Trophoblast cell (in vitro differentiated cells and primary cell): ENCODE measurements at regions not wholly inside any gene's neighbourhood (a gene's known extent, or its start where the extent isn't known, plus 50 kb on each side); places are given as distances from the start of the nearest gene placed in this dataset.

Experiments
- DNase-seq, 2 donors: peaks; one replicate each; pipeline ENCODE4 v3.0.0-alpha.2; 2016
- H2AFZ ChIP-seq: 2 replicates; pipeline ENCODE4 v1.6.1; 2013; ENCODE audit warnings: low read length, moderate library complexity, mild to moderate bottlenecking; ENCODE audit not compliant: insufficient read depth, poor library complexity
- H2AK5ac ChIP-seq: 2 replicates; pipeline ENCODE4 v1.6.1; 2013; ENCODE audit warnings: mild to moderate bottlenecking, low read length
- H2BK120ac ChIP-seq: 2 replicates; pipeline ENCODE4 v1.6.1; 2013; ENCODE audit warnings: low read length, mild to moderate bottlenecking, moderate library complexity; ENCODE audit not compliant: insufficient read depth, poor library complexity
- H2BK12ac ChIP-seq: 2 replicates; pipeline ENCODE4 v1.6.1; 2013; ENCODE audit warnings: mild to moderate bottlenecking, low read length, moderate library complexity
- H2BK5ac ChIP-seq: 2 replicates; pipeline ENCODE4 v1.6.1; 2013; ENCODE audit warnings: low read length, low read depth, moderate library complexity, mild to moderate bottlenecking; ENCODE audit not compliant: poor library complexity
- H3K14ac ChIP-seq: 2 replicates; pipeline ENCODE4 v1.6.1; 2013; ENCODE audit warnings: mild to moderate bottlenecking, low read length
- H3K18ac ChIP-seq: 2 replicates; pipeline ENCODE4 v1.6.1; 2013; ENCODE audit warnings: mild to moderate bottlenecking, low read length
- H3K23ac ChIP-seq: 2 replicates; pipeline ENCODE4 v1.6.1; 2013; ENCODE audit warnings: low read length
- H3K27ac ChIP-seq: 2 replicates; pipeline ENCODE4 v1.5.1; 2013; ENCODE audit warnings: low read depth, mild to moderate bottlenecking, inconsistent platforms, low read length, moderate library complexity
- H3K27me3 ChIP-seq: 2 replicates; pipeline ENCODE4 v1.6.1; 2013; ENCODE audit warnings: inconsistent platforms, mild to moderate bottlenecking, low read length, moderate library complexity; ENCODE audit not compliant: insufficient read depth
- H3K36me3 ChIP-seq, 2 experiments: 1 replicate in 1 of 2; 2 replicates in 1 of 2; pipeline ENCODE4 v1.6.1; 2013; ENCODE audit warnings: low read length in 2 of 2, mild to moderate bottlenecking in 2 of 2, moderate library complexity in 1 of 2; ENCODE audit not compliant: insufficient read depth in 2 of 2, control insufficient read depth in 1 of 2
- H3K4ac ChIP-seq: 2 replicates; pipeline ENCODE4 v1.6.1; 2013; ENCODE audit warnings: low read depth, mild to moderate bottlenecking, low read length, moderate library complexity
- H3K4me1 ChIP-seq, 2 experiments: 1 replicate in 1 of 2; 2 replicates in 1 of 2; pipeline ENCODE4 v1.6.1; 2013; ENCODE audit warnings: low read length in 2 of 2, mild to moderate bottlenecking in 2 of 2, moderate library complexity in 1 of 2; ENCODE audit not compliant: insufficient read depth in 2 of 2, control insufficient read depth in 1 of 2
- H3K4me2 ChIP-seq: 2 replicates; pipeline ENCODE4 v1.6.1; 2013; ENCODE audit warnings: inconsistent platforms, mild to moderate bottlenecking, low read length, moderate library complexity
- H3K4me3 ChIP-seq: 2 replicates; pipeline ENCODE4 v1.5.1; 2013; ENCODE audit warnings: mild to moderate bottlenecking, low read depth, low read length, inconsistent platforms
- H3K79me1 ChIP-seq: one replicate; pipeline ENCODE4 v1.6.1; 2013; ENCODE audit warnings: low read length
- H3K79me2 ChIP-seq: 2 replicates; pipeline ENCODE4 v1.6.1; 2013; ENCODE audit warnings: low read length, mild to moderate bottlenecking; ENCODE audit not compliant: control insufficient read depth, insufficient read depth, poor library complexity
- H3K9ac ChIP-seq: 2 replicates; pipeline ENCODE4 v1.6.1; 2013; ENCODE audit warnings: mild to moderate bottlenecking, low read length
- H3K9me3 ChIP-seq: 2 replicates; pipeline ENCODE4 v1.6.1; 2013; ENCODE audit warnings: low read depth, mild to moderate bottlenecking, control low read depth, inconsistent platforms, low read length; ENCODE audit not compliant: insufficient read depth
- H4K12ac ChIP-seq: 2 replicates; pipeline ENCODE4 v1.6.1; 2013; ENCODE audit warnings: low read depth, mild to moderate bottlenecking, low read length, moderate library complexity
- H4K8ac ChIP-seq: 2 replicates; pipeline ENCODE4 v1.6.1; 2013; ENCODE audit warnings: low read depth, mild to moderate bottlenecking, low read length, moderate library complexity
- H4K91ac ChIP-seq: one replicate; pipeline ENCODE4 v1.6.1; 2013; ENCODE audit warnings: low read depth, mild to moderate bottlenecking, low read length, moderate library complexity
- WGBS: extraction: QIAGEN DNeasy Blood & Tissue Kit; methylation state at CpG from one replicate; pipeline ENCODE4 v1.1.7; 2013; ENCODE audit warnings: missing lambda C conversion rate; ENCODE audit not compliant: insufficient read length, insufficient coverage; ENCODE audit errors: extremely low coverage; 5-methylcytosine and 5-hydroxymethylcytosine counted together

- no CpG with 5 or more reads among the region's 8 CpGs for WGBS
- Histone ChIP-seq H3K4me1 (no peaks in the 10 kb centered on the region), H3K23ac (no peak overlapping the region), H3K4me3 (no peak overlapping the region), H3K4me2 (no peak overlapping the region), H2AFZ (no peak overlapping the region), H3K36me3 (no peaks in the 10 kb centered on the region), H3K9ac (no peak overlapping the region), H3K79me1 (no peaks in the 10 kb centered on the region), H3K9me3 (peaks cover 2% of the 10 kb centered on the region), H2AK5ac (no peak overlapping the region), H4K8ac (no peak overlapping the region), H2BK120ac (no peak overlapping the region), H4K12ac (no peak overlapping the region), H3K14ac (no peak overlapping the region), H3K18ac (no peak overlapping the region), H3K4ac (no peak overlapping the region), H3K27ac (no peak overlapping the region), H4K91ac (no peak overlapping the region), H2BK5ac (no peak overlapping the region), H3K79me2 (no peaks in the 10 kb centered on the region), H2BK12ac (no peak overlapping the region), H3K27me3 (no peaks in the 10 kb centered on the region)
- DNase-seq = no peak
Observed at GRCh38 chr1:37272626-37273025, 201.8 kb upstream of the ZC3H12A start.

GRCh38 chr1:37274486-37274885 is 199.9 kb upstream of the ZC3H12A start:
- WGBS = no CpG with 5 or more reads among the region's 8 CpGs
- Histone ChIP-seq H4K8ac (no peak overlapping the region), H3K27me3 (no peaks in the 10 kb centered on the region), H3K18ac (no peak overlapping the region), H4K12ac (no peak overlapping the region), H3K4me1 (no peaks in the 10 kb centered on the region), H3K4me2 (no peak overlapping the region), H2BK120ac (no peak overlapping the region), H3K14ac (no peak overlapping the region), H2BK12ac (no peak overlapping the region), H3K27ac (no peak overlapping the region), H3K9me3 (peaks cover 2% of the 10 kb centered on the region), H3K23ac (no peak overlapping the region), H2BK5ac (no peak overlapping the region), H3K4ac (no peak overlapping the region), H3K79me2 (no peaks in the 10 kb centered on the region), H3K9ac (no peak overlapping the region), H2AK5ac (no peak overlapping the region), H4K91ac (no peak overlapping the region), H3K79me1 (no peaks in the 10 kb centered on the region), H2AFZ (no peak overlapping the region), H3K4me3 (no peak overlapping the region), H3K36me3 (no peaks in the 10 kb centered on the region)
- DNase-seq = no peak

GRCh38 chr1:37274938-37275631 is 199.3 kb upstream of the ZC3H12A start:
- no peak overlapping the region for H4K91ac ChIP-seq
- no peak overlapping the region for H2AFZ ChIP-seq
- H2AK5ac ChIP-seq = no peak overlapping the region
- H3K18ac ChIP-seq = no peak overlapping the region
- H3K4me1 ChIP-seq = no peaks in the 10 kb centered on the region
- no peak for DNase-seq
- H3K14ac ChIP-seq = no peak overlapping the region
- no peak overlapping the region for H3K4ac ChIP-seq
- H4K12ac ChIP-seq = no peak overlapping the region
- no peak overlapping the region for H2BK12ac ChIP-seq
- H3K23ac ChIP-seq = no peak overlapping the region
- H2BK120ac ChIP-seq = no peak overlapping the region
- H3K27me3 ChIP-seq = no peaks in the 10 kb centered on the region
- peaks cover 2% of the 10 kb centered on the region for H3K9me3 ChIP-seq
- H2BK5ac ChIP-seq = no peak overlapping the region
- no peak overlapping the region for H3K4me3 ChIP-seq
- no peaks in the 10 kb centered on the region for H3K79me2 ChIP-seq
- no peak overlapping the region for H3K27ac ChIP-seq
- H3K79me1 ChIP-seq = no peaks in the 10 kb centered on the region
- H3K4me2 ChIP-seq = no peak overlapping the region
- WGBS = no CpG with 5 or more reads among the region's 5 CpGs
- no peak overlapping the region for H3K9ac ChIP-seq
- H4K8ac ChIP-seq = no peak overlapping the region
- H3K36me3 ChIP-seq = no peaks in the 10 kb centered on the region

- H3K18ac ChIP-seq = no peak overlapping the region
- H2BK120ac ChIP-seq = no peak overlapping the region
- H3K27me3 ChIP-seq = no peaks in the 10 kb centered on the region
- no peak overlapping the region for H3K23ac ChIP-seq
- no peaks in the 10 kb centered on the region for H3K79me1 ChIP-seq
- no peak overlapping the region for H3K27ac ChIP-seq
- no peak overlapping the region for H4K12ac ChIP-seq
- no peaks in the 10 kb centered on the region for H3K36me3 ChIP-seq
- H4K8ac ChIP-seq = no peak overlapping the region
- H2BK5ac ChIP-seq = no peak overlapping the region
- no peak overlapping the region for H3K9ac ChIP-seq
- H3K4me3 ChIP-seq = no peak overlapping the region
- H3K4me2 ChIP-seq = no peak overlapping the region
- no peak overlapping the region for H4K91ac ChIP-seq
- no peak for DNase-seq
- H3K79me2 ChIP-seq = no peaks in the 10 kb centered on the region
- H3K4me1 ChIP-seq = no peaks in the 10 kb centered on the region
- no peak overlapping the region for H2AFZ ChIP-seq
- H3K9me3 ChIP-seq = peaks cover 2% of the 10 kb centered on the region
- no peak overlapping the region for H2AK5ac ChIP-seq
- H2BK12ac ChIP-seq = no peak overlapping the region
- no CpG with 5 or more reads among the region's 2 CpGs for WGBS
- H3K14ac ChIP-seq = no peak overlapping the region
- H3K4ac ChIP-seq = no peak overlapping the region
Observed at GRCh38 chr1:37277366-37277765, 197.0 kb upstream of the ZC3H12A start.
